ENCODE measurements at regions not wholly inside any gene's neighbourhood (a gene's known extent, or its start where the extent isn't known, plus 50 kb on each side); places are given as distances from the start of the nearest gene placed in this dataset.

DNA sequence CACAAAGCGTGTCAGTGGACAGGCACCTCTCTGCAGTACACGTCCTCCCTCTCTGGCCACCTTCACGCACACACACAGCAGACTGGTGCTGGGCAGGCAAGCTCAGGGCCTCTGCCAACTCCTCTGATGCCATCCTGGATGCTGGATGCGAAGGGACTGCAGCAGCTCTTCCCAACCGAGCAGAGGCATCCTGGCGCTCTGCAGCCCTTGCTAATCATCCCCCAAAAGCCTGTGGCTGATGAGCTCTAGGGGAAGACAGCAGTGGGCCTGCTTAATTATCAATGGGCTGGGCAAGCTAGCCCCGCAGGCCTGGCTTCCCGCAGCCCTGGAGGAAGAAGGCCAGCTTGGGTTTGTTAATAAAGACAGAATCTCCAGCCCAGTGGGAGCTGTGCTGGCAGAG lies 71.3 kb upstream of the TEX51 start:
- no peak for TF ChIP-seq CTCF (IDR thresholded peaks at IDR 0.05; ENCODE audit: low read length)
- TF ChIP-seq EZH2 (IDR thresholded peaks at IDR 0.05; ENCODE audit: borderline replicate concordance, low read length) = no peak

Data from OCI-LY1 (cell line).